GM12878 (cell line): ENCODE measurements at regions not wholly inside any gene's neighbourhood (a gene's known extent, or its start where the extent isn't known, plus 50 kb on each side); places are given as distances from the start of the nearest gene placed in this dataset.
"Not testable (repeated sequence)": the region's sequence is repeated elsewhere in the genome, so short reads cannot be mapped to it uniquely, and the experiment has no call there.

Experiments used
- ATAC-seq: fragments of 200-7000 bp; cut with Tn5 transposase; 3 replicates; pipeline ENCODE4 v1.9.1; 2020; ENCODE audit warnings: mild to moderate bottlenecking, moderate library complexity
- BruUV-seq: library from RNA; stranded (reverse); fragments of 400-500 nt; replicated peaks from 2 replicates; lab custom pipeline; 2021; lab: Mats Ljungman, UMichigan
- CTCF ChIA-PET: fragments of 300-600 bp; sonication (Branson Sonifier 250); formaldehyde crosslinking; extraction: SDS; loops from one replicate; lab custom pipeline; 2021; ENCODE audit warnings: inconsistent platforms; lab: Yijun Ruan, JAX
- POLR2A ChIA-PET: fragments of 350-600 bp; formaldehyde crosslinking; extraction: SDS; loops from one replicate; lab custom pipeline; 2021; ENCODE audit warnings: inconsistent platforms; lab: Charles Lee
- RAD21 ChIA-PET: fragments of 300-600 bp; sonication (Branson Sonifier 250); formaldehyde crosslinking; loops from one replicate; lab custom pipeline; 2023; ENCODE audit warnings: antibody characterized with exemption; ENCODE audit not compliant: unreplicated experiment; lab: Charles Lee
- SMC1A ChIA-PET: fragments of 300-600 bp; sonication (Branson Sonifier 250); formaldehyde crosslinking; loops from one replicate; lab custom pipeline; 2023; ENCODE audit not compliant: unreplicated experiment, uncharacterized antibody; lab: Charles Lee
- DNase-seq: peaks from one replicate; pipeline ENCODE4 v3.0.0-alpha.2; 2011; ENCODE audit warnings: low read depth, low spot score
- FAIRE-seq: peaks from 3 replicates; lab custom pipeline; 2011; peaks lifted over from hg19 to GRCh38; lab: Jason Lieb, UNC
- H2AFZ ChIP-seq: 2 replicates; pipeline ENCODE4 v1.6.0; 2011; ENCODE audit warnings: low read depth, low read length, control low read depth; ENCODE audit not compliant: control insufficient read depth
- H3K27ac ChIP-seq: 2 replicates; pipeline ENCODE4 v1.5.1; 2011; ENCODE audit warnings: control low read depth; ENCODE audit not compliant: control insufficient read depth, insufficient read depth
- H3K27me3 ChIP-seq, 2 experiments: replicated peaks in 1 of 2; 2 replicates each; pipeline versions ENCODE4 v1.6.0 to v1.6.1; 2011; ENCODE audit warnings: low read length in 1 of 2; ENCODE audit not compliant: control insufficient read depth in 2 of 2, insufficient read depth in 2 of 2
- H3K36me3 ChIP-seq, 2 experiments: 2 replicates each; pipeline ENCODE4 v1.5.1; 2011; ENCODE audit warnings: low read length in 1 of 2; ENCODE audit not compliant: control insufficient read depth in 2 of 2, insufficient read depth in 2 of 2
- H3K4me1 ChIP-seq: 2 replicates; pipeline ENCODE4 v1.6.1; 2011; ENCODE audit warnings: mild to moderate bottlenecking, low read length, moderate library complexity, mixed read lengths; ENCODE audit not compliant: control insufficient read depth, insufficient read depth
- H3K4me2 ChIP-seq: 2 replicates; pipeline ENCODE4 v1.6.0; 2011; ENCODE audit warnings: control low read depth; ENCODE audit not compliant: control insufficient read depth, insufficient read depth
- H3K4me3 ChIP-seq: fragments of 200-600 bp; sonication (generic); 2 replicates; pipeline ENCODE4 v1.5.1; 2016
- H3K79me2 ChIP-seq: 2 replicates; pipeline ENCODE4 v1.6.0; 2011; ENCODE audit warnings: low read length; ENCODE audit not compliant: control insufficient read depth, insufficient read depth
- H3K9ac ChIP-seq: 2 replicates; pipeline ENCODE4 v1.8.0; 2011; ENCODE audit warnings: low read length, control low read depth, mixed read lengths; ENCODE audit not compliant: control insufficient read depth, insufficient read depth
- H3K9me3 ChIP-seq: replicated peaks from 3 replicates; pipeline ENCODE4 v1.5.1; 2011; ENCODE audit warnings: mild to moderate bottlenecking, low read length; ENCODE audit not compliant: control insufficient read depth, insufficient read depth
- H4K20me1 ChIP-seq: 2 replicates; pipeline ENCODE4 v1.6.0; 2011; ENCODE audit not compliant: control insufficient read depth, insufficient read depth
- HDAC6 ChIP-seq: fragments of 200-600 bp; sonication (generic); IDR thresholded peaks from one replicate; pipeline ENCODE4 v1.8.0; 2017; ENCODE audit warnings: antibody characterized with exemption; ENCODE audit not compliant: unreplicated experiment
- HDGF ChIP-seq: fragments of 450-650 bp; IDR thresholded peaks from 2 replicates; pipeline ENCODE4 v1.6.1; 2016; ENCODE audit warnings: antibody characterized with exemption
- STAT3 ChIP-seq: IDR thresholded peaks from 2 replicates; pipeline ENCODE4 v1.6.1; 2011; ENCODE audit warnings: low read depth, low read length, improper control_type of control experiment
- ZNF384 ChIP-seq: IDR thresholded peaks from 2 replicates; pipeline ENCODE4 v1.6.1; 2012; ENCODE audit warnings: low read depth, mild to moderate bottlenecking, low read length, improper control_type of control experiment, borderline replicate concordance
- WGBS: methylation state at CpG from one replicate; pipeline ENCODE4 v1.1.6; 2016; ENCODE audit warnings: low lambda C conversion rate; ENCODE audit not compliant: insufficient replicate concordance, insufficient coverage; ENCODE audit errors: missing lambda C conversion rate; 5-methylcytosine and 5-hydroxymethylcytosine counted together
- in situ Hi-C: fragments of 300-500 bp; cut with MboI; formaldehyde crosslinking; loops from 9 replicates; pipeline ENCODE4 v1.14.3; 2018; ENCODE audit warnings: mixed read lengths
- intact Hi-C: fragments of 100-400 bp; cut with micrococcal nuclease; formaldehyde crosslinking; loops from one replicate; pipeline ENCODE4 v1.14.2; 2022; ENCODE audit not compliant: unreplicated experiment

- DNase-seq (no peak), FAIRE-seq (no peak), ATAC-seq (no peak)
- ChIA-PET RAD21 (no interaction called here), SMC1A (no interaction called here), POLR2A (no interaction called here), CTCF (no interaction called here)
- Histone ChIP-seq H3K4me3 (no peak overlapping the region), H4K20me1 (no peaks in the 10 kb centered on the region), H3K27ac (no peak overlapping the region), H3K4me2 (no peak overlapping the region), H3K27me3 (no peaks in the 10 kb centered on the region), H3K9me3 (no peaks in the 10 kb centered on the region; the same call in 2 of the 3 replicates), H3K79me2 (no peaks in the 10 kb centered on the region), H3K4me1 (no peaks in the 10 kb centered on the region), H2AFZ (no peak overlapping the region), H3K36me3 (no peaks in the 10 kb centered on the region), H3K9ac (no peak overlapping the region)
- intact Hi-C loops (no loop called here), in situ Hi-C loops (no loop called here)
- TF ChIP-seq HDGF (no peak), ZNF384 (no peak), HDAC6 (no peak), STAT3 (no peak)
- no TSS peak for BruUV-seq
- 28% methylated on average over 1 of the region's 1 CpG for WGBS
These were observed 272.3 kb upstream of the DIPK2B start for GRCh38 chrX:45472968-45473367.

GRCh38 chrX:45467537-45467936 lies 266.9 kb upstream of the DIPK2B start:
- SMC1A ChIA-PET, H3K4me2 ChIP-seq, ATAC-seq, H4K20me1 ChIP-seq, H2AFZ ChIP-seq, H3K4me3 ChIP-seq, RAD21 ChIA-PET, BruUV-seq, H3K27me3 ChIP-seq, intact Hi-C loops, DNase-seq, CTCF ChIA-PET, H3K36me3 ChIP-seq, POLR2A ChIA-PET, in situ Hi-C loops, H3K9me3 ChIP-seq, H3K27ac ChIP-seq, H3K9ac ChIP-seq, H3K4me1 ChIP-seq, FAIRE-seq, H3K79me2 ChIP-seq: not testable (repeated sequence)
- WGBS, result 61% methylated on average over 6 of the region's 6 CpGs

GRCh38 chrX:45455732-45456131 lies 255.1 kb upstream of the DIPK2B start:
- H4K20me1 ChIP-seq, H3K4me3 ChIP-seq, RAD21 ChIA-PET, H3K27me3 ChIP-seq, H3K27ac ChIP-seq, H3K4me1 ChIP-seq, FAIRE-seq, intact Hi-C loops, DNase-seq, H3K9ac ChIP-seq, H2AFZ ChIP-seq, H3K79me2 ChIP-seq, CTCF ChIA-PET, H3K9me3 ChIP-seq, H3K4me2 ChIP-seq, ATAC-seq, SMC1A ChIA-PET, BruUV-seq, in situ Hi-C loops, H3K36me3 ChIP-seq, POLR2A ChIA-PET: not testable (repeated sequence)
- 18% methylated on average over 5 of the region's 5 CpGs for WGBS
